Tibial nerve (tissue), 4 donors: ENCODE measurements at regions not wholly inside any gene's neighbourhood (a gene's known extent, or its start where the extent isn't known, plus 50 kb on each side); places are given as distances from the start of the nearest gene placed in this dataset.

ENCODE experiments used
- DNase-seq, 2 donors: peaks; one replicate each; pipeline ENCODE4 v3.0.0-alpha.2; 2019; ENCODE audit warnings: low spot score in 2 of 2
- H3K27ac ChIP-seq, 4 donors: fragments of 200-600 bp; sonication (generic) in 3 of 4; one replicate each; pipeline ENCODE4 v1.5.1; 2017 to 2019; ENCODE audit warnings: mild to moderate bottlenecking in 1 of 4
- H3K27me3 ChIP-seq, 2 donors: fragments of 200-600 bp; sonication (generic) in 1 of 2; one replicate each; pipeline versions ENCODE4 v1.5.1 to v1.6.0; 2017 to 2019
- H3K36me3 ChIP-seq, 3 donors: fragments of 200-600 bp; sonication (generic); one replicate each; pipeline ENCODE4 v1.5.1; 2018 to 2019
- H3K4me1 ChIP-seq, 4 donors: fragments of 200-600 bp; sonication (generic) in 3 of 4; one replicate each; pipeline ENCODE4 v1.5.1; 2017 to 2019
- H3K4me3 ChIP-seq, 4 donors: fragments of 200-600 bp; sonication (generic) in 3 of 4; one replicate each; pipeline ENCODE4 v1.5.1; 2017 to 2019; ENCODE audit warnings: mild to moderate bottlenecking in 1 of 4, moderate library complexity in 1 of 4
- H3K9me3 ChIP-seq, 4 donors: fragments of 200-600 bp; sonication (generic) in 3 of 4; one replicate each; pipeline ENCODE4 v1.5.1; 2017 to 2019
- CTCF ChIP-seq, 5 experiments: fragments of 200-600 bp in 3 of 5; fragments of 450-650 bp in 2 of 5; sonication (generic) in 3 of 5; IDR thresholded peaks; one replicate each; pipeline ENCODE4 v1.5.1; 2016 to 2019; ENCODE audit warnings: antibody characterized with exemption in 5 of 5, mild to moderate bottlenecking in 3 of 5, moderate library complexity in 2 of 5
- EP300 ChIP-seq, 2 donors: sonication (generic); formaldehyde crosslinking; IDR thresholded peaks; one replicate each; pipeline ENCODE4 v1.6.1; 2017; ENCODE audit warnings: antibody characterized with exemption in 2 of 2, mild to moderate bottlenecking in 1 of 2
- POLR2A ChIP-seq, 2 donors: fragments of 450-650 bp; IDR thresholded peaks; one replicate each; pipeline ENCODE4 v1.6.1; 2017; ENCODE audit warnings: antibody characterized with exemption in 2 of 2, mild to moderate bottlenecking in 2 of 2, moderate library complexity in 2 of 2
- WGBS, 2 donors: methylation state at CpG; one replicate each; pipeline ENCODE4 v1.1.5; 2018; 5-methylcytosine and 5-hydroxymethylcytosine counted together

- Histone ChIP-seq H3K4me1 (no peaks in the 10 kb centered on the region), H3K27ac (no peak overlapping the region), H3K36me3 (no peaks in the 10 kb centered on the region), H3K27me3 (no peaks in the 10 kb centered on the region), H3K4me3 (no peak overlapping the region), H3K9me3 (no peaks in the 10 kb centered on the region)
- DNase-seq = no peak
- WGBS, 2 donors = 92 to 94% methylated on average over 1 of the region's 1 CpG
- no peak for TF ChIP-seq CTCF (IDR thresholded peaks at IDR 0.05)
- no peak for TF ChIP-seq EP300 (IDR thresholded peaks at IDR 0.05)
- TF ChIP-seq POLR2A (IDR thresholded peaks at IDR 0.05) = no peak
Measured at GRCh38 chr5:91521334-91521733, 138.2 kb upstream of the ARRDC3 start.

- no peak for DNase-seq
- 26 to 37% methylated on average over 4 of the region's 4 CpGs for WGBS, 2 donors
- TF ChIP-seq EP300 (IDR thresholded peaks at IDR 0.05) (no peak), CTCF (IDR thresholded peaks at IDR 0.05) (no peak), POLR2A (IDR thresholded peaks at IDR 0.05) (no peak)
- Histone ChIP-seq H3K36me3 (no peaks in the 10 kb centered on the region), H3K27ac (no peak overlapping the region), H3K4me1 (no peaks in the 10 kb centered on the region), H3K9me3 (no peaks in the 10 kb centered on the region), H3K27me3 (no peaks in the 10 kb centered on the region), H3K4me3 (no peak overlapping the region)
Measured at GRCh38 chr5:91514400-91514799, 131.3 kb upstream of the ARRDC3 start.

DNA sequence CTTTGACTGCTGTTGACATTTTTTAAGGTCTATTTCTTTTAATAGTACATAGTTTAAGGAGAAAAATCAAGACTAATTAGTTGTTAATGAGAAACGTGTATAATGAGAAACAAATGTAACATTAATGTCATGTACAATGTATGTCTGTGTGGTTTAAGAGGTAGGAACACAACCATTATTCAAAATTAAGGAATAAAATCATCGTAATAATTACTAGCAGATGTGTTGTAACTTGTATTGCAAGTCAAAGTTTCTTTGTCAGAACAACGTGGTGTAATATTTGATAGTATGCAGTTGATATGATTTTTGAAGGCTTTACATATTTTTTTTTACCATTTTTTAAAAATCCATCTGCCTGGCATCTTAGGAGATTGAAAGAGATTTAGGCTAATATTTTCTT is 120.2 kb upstream of the ARRDC3 start:
- H3K27me3 ChIP-seq = no peaks in the 10 kb centered on the region
- DNase-seq = no peak
- H3K4me1 ChIP-seq = peaks cover 0 to 7% (median 0%) of the 10 kb centered on the region in 4 donors
- H3K9me3 ChIP-seq = no peaks in the 10 kb centered on the region
- H3K36me3 ChIP-seq = no peaks in the 10 kb centered on the region
- no peak overlapping the region for H3K27ac ChIP-seq
- no peak overlapping the region for H3K4me3 ChIP-seq
- TF ChIP-seq CTCF (IDR thresholded peaks at IDR 0.05) = no peak
- no peak for TF ChIP-seq EP300 (IDR thresholded peaks at IDR 0.05)
- TF ChIP-seq POLR2A (IDR thresholded peaks at IDR 0.05) = no peak
- WGBS, 2 donors = 48 to 63% methylated on average over 3 of the region's 3 CpGs

- WGBS, 2 donors = 50 to 56% methylated on average over 3 of the region's 3 CpGs
- no peaks in the 10 kb centered on the region for H3K36me3 ChIP-seq
- H3K4me1 ChIP-seq = peaks cover 0 to 7% (median 0%) of the 10 kb centered on the region in 4 donors
- no peak for DNase-seq
- no peak overlapping the region for H3K27ac ChIP-seq
- H3K4me3 ChIP-seq = no peak overlapping the region
- H3K9me3 ChIP-seq = no peaks in the 10 kb centered on the region
- H3K27me3 ChIP-seq = no peaks in the 10 kb centered on the region
- TF ChIP-seq EP300 (IDR thresholded peaks at IDR 0.05) (no peak), POLR2A (IDR thresholded peaks at IDR 0.05) (no peak), CTCF (IDR thresholded peaks at IDR 0.05) (no peak)
Measured at GRCh38 chr5:91500758-91501157, 117.6 kb upstream of the ARRDC3 start.

- no peak for DNase-seq
- 0 to 1% methylated on average over 2 of the region's 2 CpGs for WGBS, 2 donors
Measured at GRCh38 chr5:91499943-91500531, 116.9 kb upstream of the ARRDC3 start.

More at GRCh38 chr5:91499943-91500531, 116.9 kb upstream of the ARRDC3 start:
- TF ChIP-seq EP300 (IDR thresholded peaks at IDR 0.05) (no peak), POLR2A (IDR thresholded peaks at IDR 0.05) (no peak), CTCF (IDR thresholded peaks at IDR 0.05) (peak; percentile 39 to 65 (median 59))
- Histone ChIP-seq H3K9me3 (no peaks in the 10 kb centered on the region), H3K27ac (no peak overlapping the region), H3K4me1 (peaks cover 0 to 7% (median 0%) of the 10 kb centered on the region in 4 donors), H3K36me3 (no peaks in the 10 kb centered on the region), H3K27me3 (no peaks in the 10 kb centered on the region), H3K4me3 (no peak overlapping the region)
